Gastroesophageal sphincter (tissue), 4 donors: ENCODE measurements at regions not wholly inside any gene's neighbourhood (a gene's known extent, or its start where the extent isn't known, plus 50 kb on each side); places are given as distances from the start of the nearest gene placed in this dataset.

ENCODE experiments used
- ATAC-seq: fragments of 150-250 bp; one replicate; pipeline ENCODE4 v1.9.1; 2016; ENCODE audit warnings: mild to moderate bottlenecking, moderate library complexity
- H3K27ac ChIP-seq, 4 donors: fragments of 200-600 bp; sonication (generic) in 3 of 4; 1 replicate in 3 of 4; 2 replicates in 1 of 4; pipeline ENCODE4 v1.5.1; 2016 to 2019
- H3K27me3 ChIP-seq: fragments of 200-600 bp; sonication (generic); one replicate; pipeline ENCODE4 v1.5.1; 2019
- H3K36me3 ChIP-seq, 2 donors: fragments of 200-600 bp; sonication (generic); one replicate each; pipeline ENCODE4 v1.5.1; 2019; ENCODE audit warnings: control low read depth in 1 of 2
- H3K4me1 ChIP-seq, 3 donors: fragments of 200-600 bp; sonication (generic); 1 replicate in 2 of 3; 2 replicates in 1 of 3; pipeline ENCODE4 v1.5.1; 2016 to 2019; ENCODE audit warnings: control low read depth in 2 of 3
- H3K4me3 ChIP-seq, 2 donors: fragments of 200-600 bp; sonication (generic); one replicate each; pipeline ENCODE4 v1.5.1; 2019; ENCODE audit warnings: mild to moderate bottlenecking in 1 of 2, moderate library complexity in 1 of 2
- H3K9me3 ChIP-seq, 3 donors: fragments of 200-600 bp; sonication (generic); one replicate each; pipeline ENCODE4 v1.5.1; 2017 to 2019; ENCODE audit warnings: control low read depth in 2 of 3
- EP300 ChIP-seq: sonication (generic); formaldehyde crosslinking; IDR thresholded peaks from one replicate; pipeline ENCODE4 v1.6.1; 2017; ENCODE audit warnings: antibody characterized with exemption, mild to moderate bottlenecking
- POLR2A ChIP-seq, 2 donors: fragments of 450-650 bp; IDR thresholded peaks; one replicate each; pipeline ENCODE4 v1.6.1; 2017; ENCODE audit warnings: antibody characterized with exemption in 2 of 2, mild to moderate bottlenecking in 2 of 2, moderate library complexity in 1 of 2
- POLR2AphosphoS5 ChIP-seq: sonication (generic); formaldehyde crosslinking; IDR thresholded peaks from one replicate; pipeline ENCODE4 v1.6.1; 2017; ENCODE audit warnings: antibody characterized with exemption
- WGBS, 2 donors: methylation state at CpG; one replicate each; pipeline ENCODE4 v1.1.5; 2018; ENCODE audit warnings: low coverage in 1 of 2; 5-methylcytosine and 5-hydroxymethylcytosine counted together
- TF ChIP-seq, protein P1 (sequence below), 4 experiments: fragments of 200-600 bp in 2 of 4; fragments of 450-650 bp in 2 of 4; sonication (generic) in 1 of 4; IDR thresholded peaks; one replicate each; pipeline ENCODE4 v1.5.1; 2017 to 2019; ENCODE audit warnings: antibody characterized with exemption in 4 of 4, mild to moderate bottlenecking in 2 of 4, moderate library complexity in 2 of 4

DNA sequence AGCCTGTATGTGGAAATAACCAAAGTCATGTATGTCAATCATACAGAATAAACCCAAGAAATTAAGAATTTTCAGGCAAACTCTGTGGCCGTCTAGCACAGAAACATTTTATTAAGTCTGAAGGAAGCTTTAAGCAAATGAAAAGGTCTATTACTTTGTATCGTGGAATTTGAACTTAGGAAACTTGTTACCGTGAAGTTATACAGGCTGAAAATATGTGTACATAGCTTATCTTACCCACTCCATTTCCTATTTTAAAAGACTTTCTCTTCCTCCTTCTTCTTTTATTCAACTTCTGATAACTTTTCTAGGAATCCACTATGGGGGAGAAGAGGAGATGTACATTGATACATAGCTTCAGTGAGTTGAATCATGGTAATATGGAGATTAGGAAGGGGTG lies 108.3 kb downstream of the AGTR2 start:
- Histone ChIP-seq H3K27me3 (no peaks in the 10 kb centered on the region), H3K27ac (no peak overlapping the region), H3K9me3 (no peaks in the 10 kb centered on the region), H3K4me1 (no peaks in the 10 kb centered on the region), H3K36me3 (no peaks in the 10 kb centered on the region), H3K4me3 (no peak overlapping the region)
- no peak for ATAC-seq
- WGBS, 2 donors = 50 to 77% methylated on average over 1 to 3 of the region's 3 CpGs
- TF ChIP-seq POLR2AphosphoS5 = no peak
- no peak for TF ChIP-seq EP300
- TF ChIP-seq POLR2A (IDR thresholded peaks at IDR 0.05) = no peak

DNA sequence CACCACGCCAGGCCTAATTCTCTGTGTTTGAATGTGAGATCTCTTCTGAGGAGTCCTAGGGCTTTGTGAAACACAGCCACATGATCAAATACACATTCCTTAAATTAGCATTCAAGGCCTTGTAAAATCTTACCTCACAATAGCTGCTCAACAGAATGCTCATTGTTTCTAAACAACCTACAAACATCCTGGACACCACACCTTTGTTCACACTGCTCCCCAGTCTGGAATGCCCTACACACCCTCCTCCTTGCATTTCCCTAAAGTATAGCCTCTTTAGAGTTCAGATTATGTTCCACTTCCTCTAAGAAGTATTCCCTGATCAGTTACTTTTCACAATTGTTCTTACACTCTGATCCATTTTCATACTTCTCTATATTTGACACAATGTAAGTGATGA lies 110.6 kb downstream of the AGTR2 start:
- Histone ChIP-seq H3K27me3 (no peaks in the 10 kb centered on the region), H3K27ac (no peak overlapping the region), H3K36me3 (no peaks in the 10 kb centered on the region), H3K4me1 (no peaks in the 10 kb centered on the region), H3K4me3 (no peak overlapping the region), H3K9me3 (no peaks in the 10 kb centered on the region)
- 50% methylated on average over 1 of the region's 1 CpG; no CpG with 5 or more reads in 1 of the 2 donors for WGBS, 2 donors
- TF ChIP-seq POLR2AphosphoS5 = no peak
- TF ChIP-seq POLR2A (IDR thresholded peaks at IDR 0.05) = no peak
- TF ChIP-seq, protein P1, sequence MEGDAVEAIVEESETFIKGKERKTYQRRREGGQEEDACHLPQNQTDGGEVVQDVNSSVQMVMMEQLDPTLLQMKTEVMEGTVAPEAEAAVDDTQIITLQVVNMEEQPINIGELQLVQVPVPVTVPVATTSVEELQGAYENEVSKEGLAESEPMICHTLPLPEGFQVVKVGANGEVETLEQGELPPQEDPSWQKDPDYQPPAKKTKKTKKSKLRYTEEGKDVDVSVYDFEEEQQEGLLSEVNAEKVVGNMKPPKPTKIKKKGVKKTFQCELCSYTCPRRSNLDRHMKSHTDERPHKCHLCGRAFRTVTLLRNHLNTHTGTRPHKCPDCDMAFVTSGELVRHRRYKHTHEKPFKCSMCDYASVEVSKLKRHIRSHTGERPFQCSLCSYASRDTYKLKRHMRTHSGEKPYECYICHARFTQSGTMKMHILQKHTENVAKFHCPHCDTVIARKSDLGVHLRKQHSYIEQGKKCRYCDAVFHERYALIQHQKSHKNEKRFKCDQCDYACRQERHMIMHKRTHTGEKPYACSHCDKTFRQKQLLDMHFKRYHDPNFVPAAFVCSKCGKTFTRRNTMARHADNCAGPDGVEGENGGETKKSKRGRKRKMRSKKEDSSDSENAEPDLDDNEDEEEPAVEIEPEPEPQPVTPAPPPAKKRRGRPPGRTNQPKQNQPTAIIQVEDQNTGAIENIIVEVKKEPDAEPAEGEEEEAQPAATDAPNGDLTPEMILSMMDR (IDR thresholded peaks at IDR 0.05) = no peak
- TF ChIP-seq EP300 = no peak
- ATAC-seq = no peak

DNA sequence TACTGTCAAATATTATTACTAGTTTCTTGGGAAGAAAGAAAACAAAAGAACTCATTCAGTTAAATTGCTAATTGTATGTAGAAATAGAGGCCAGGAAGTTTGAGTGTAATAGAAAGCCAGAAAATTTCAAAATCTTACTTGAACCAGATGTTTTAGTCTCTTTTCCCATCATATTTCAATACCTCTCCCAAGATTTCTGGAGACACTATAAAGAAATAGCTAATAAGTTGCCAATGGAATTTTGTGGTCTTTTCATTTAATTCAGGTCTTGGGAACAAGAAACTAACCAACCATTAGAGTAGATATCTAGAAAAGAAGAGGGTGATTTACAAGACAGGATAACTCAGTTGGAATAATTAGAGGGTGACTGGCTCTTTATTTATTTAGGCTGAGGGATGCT lies 112.2 kb downstream of the AGTR2 start:
- no peaks in the 10 kb centered on the region for H3K4me1 ChIP-seq
- no peaks in the 10 kb centered on the region for H3K27me3 ChIP-seq
- H3K36me3 ChIP-seq = no peaks in the 10 kb centered on the region
- H3K9me3 ChIP-seq = no peaks in the 10 kb centered on the region
- no peak for ATAC-seq
- no peak for TF ChIP-seq POLR2AphosphoS5
- TF ChIP-seq EP300 = no peak
- TF ChIP-seq POLR2A (IDR thresholded peaks at IDR 0.05) = no peak
- TF ChIP-seq, protein P1 (IDR thresholded peaks at IDR 0.05) = no peak
- no peak overlapping the region for H3K4me3 ChIP-seq
- H3K27ac ChIP-seq = no peak overlapping the region

DNA sequence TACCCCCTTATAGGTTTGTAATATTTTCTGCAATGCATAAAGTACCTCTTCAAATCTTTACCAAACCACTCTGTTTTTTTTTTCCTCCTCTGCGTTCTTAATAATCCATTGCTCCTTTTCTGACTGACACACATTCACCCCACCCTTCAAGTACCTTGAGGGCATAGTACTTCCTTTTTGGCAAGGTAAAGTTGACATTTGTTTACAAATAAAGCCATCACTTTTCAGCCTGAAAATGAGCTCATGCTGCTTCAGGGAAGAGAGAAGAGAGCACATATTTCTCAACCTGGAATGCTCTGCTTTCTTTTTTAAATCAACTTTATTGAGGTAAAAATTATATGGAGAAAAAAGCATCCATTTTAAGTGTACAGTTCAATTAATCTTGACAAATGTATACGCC lies 113.9 kb downstream of the AGTR2 start:
- no peak for ATAC-seq
- Histone ChIP-seq H3K27ac (no peak overlapping the region), H3K4me1 (no peaks in the 10 kb centered on the region), H3K27me3 (no peaks in the 10 kb centered on the region), H3K9me3 (no peaks in the 10 kb centered on the region), H3K36me3 (no peaks in the 10 kb centered on the region), H3K4me3 (no peak overlapping the region)
- 38 to 56% methylated on average over 1 of the region's 2 CpGs for WGBS, 2 donors
- TF ChIP-seq, protein P1 (IDR thresholded peaks at IDR 0.05) = no peak
- no peak for TF ChIP-seq EP300
- no peak for TF ChIP-seq POLR2AphosphoS5
- no peak for TF ChIP-seq POLR2A (IDR thresholded peaks at IDR 0.05)

DNA sequence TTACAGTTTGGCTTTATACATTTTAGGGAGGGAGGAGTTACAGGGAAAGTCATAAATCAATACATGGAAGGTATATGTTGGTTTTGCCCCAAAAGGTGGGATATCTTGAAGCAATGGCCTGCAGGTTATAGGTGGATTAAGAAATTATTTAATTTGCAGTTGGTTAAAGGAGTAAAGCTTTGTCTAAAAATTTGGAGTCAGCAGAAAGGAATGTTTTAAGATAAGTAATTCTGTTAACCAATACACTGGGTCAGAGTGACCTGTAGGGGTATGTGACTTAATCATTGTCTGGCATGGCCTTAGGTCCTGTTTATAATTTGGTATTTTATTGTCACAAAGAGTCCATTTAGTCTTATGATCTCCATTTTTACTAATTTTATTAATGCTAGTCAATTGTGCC lies 115.0 kb downstream of the AGTR2 start:
- H3K9me3 ChIP-seq = no peaks in the 10 kb centered on the region
- H3K4me3 ChIP-seq = no peak overlapping the region
- no peaks in the 10 kb centered on the region for H3K36me3 ChIP-seq
- ATAC-seq = no peak
- no peak overlapping the region for H3K27ac ChIP-seq
- no peaks in the 10 kb centered on the region for H3K27me3 ChIP-seq
- no peaks in the 10 kb centered on the region for H3K4me1 ChIP-seq
- TF ChIP-seq POLR2A (IDR thresholded peaks at IDR 0.05) (no peak), EP300 (no peak), POLR2AphosphoS5 (no peak)
- TF ChIP-seq, protein P1 (IDR thresholded peaks at IDR 0.05) = no peak

DNA sequence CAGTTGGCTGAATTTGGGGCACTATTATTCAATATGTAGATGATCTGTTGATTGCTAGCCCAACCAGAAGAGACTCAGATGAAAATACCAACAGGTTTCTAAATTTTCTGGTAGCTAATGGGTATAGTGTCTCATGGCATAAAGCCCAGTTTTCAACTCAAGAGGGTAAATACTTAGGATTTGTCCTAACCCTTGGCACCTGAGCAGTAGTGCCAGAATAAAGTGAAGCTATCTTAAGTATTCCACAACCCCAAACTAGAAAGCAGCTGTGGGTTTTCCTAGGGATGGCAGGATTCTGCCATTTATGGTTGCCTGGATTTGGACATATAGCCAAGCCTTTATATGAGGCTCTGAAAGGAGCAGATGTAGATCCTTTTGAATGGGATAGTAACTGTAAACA lies 119.0 kb downstream of the AGTR2 start:
- Histone ChIP-seq H3K9me3 (no peaks in the 10 kb centered on the region), H3K27ac (no peak overlapping the region), H3K27me3 (no peaks in the 10 kb centered on the region), H3K4me1 (no peaks in the 10 kb centered on the region), H3K4me3 (no peak overlapping the region), H3K36me3 (no peaks in the 10 kb centered on the region)
- no peak for ATAC-seq
- TF ChIP-seq, protein P1 (IDR thresholded peaks at IDR 0.05) = no peak
- no peak for TF ChIP-seq POLR2AphosphoS5
- TF ChIP-seq EP300 = no peak
- no peak for TF ChIP-seq POLR2A (IDR thresholded peaks at IDR 0.05)
